ENCODE measurements at regions not wholly inside any gene's neighbourhood (a gene's known extent, or its start where the extent isn't known, plus 50 kb on each side); places are given as distances from the start of the nearest gene placed in this dataset.
"Not testable (repeated sequence)": the region's sequence is repeated elsewhere in the genome, so short reads cannot be mapped to it uniquely, and the experiment has no call there.

DNA sequence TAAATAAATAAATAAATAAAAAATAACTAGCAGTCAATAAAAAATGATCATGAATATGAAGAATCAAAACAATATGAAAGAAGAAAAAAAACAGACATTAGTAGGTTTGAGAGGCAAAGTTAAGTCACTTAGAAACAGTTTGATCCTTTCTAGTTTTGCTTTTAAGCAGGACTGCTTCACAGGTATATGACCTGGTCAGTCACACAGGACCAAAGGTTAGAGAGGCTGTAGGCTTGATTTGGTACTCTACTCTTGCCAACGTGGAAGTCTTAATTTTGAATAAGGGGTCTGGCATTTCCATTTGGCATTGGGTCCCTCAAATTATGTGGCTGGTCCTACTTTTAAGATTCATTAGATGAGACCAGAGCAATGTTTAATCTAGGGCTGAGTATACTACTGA lies 441.7 kb upstream of the NECTIN3 start:
- DNase-seq = no peak

- DNase-seq = no peak
Measured at GRCh38 chr3:110644203-110644602, 427.4 kb upstream of the NECTIN3 start.

DNA sequence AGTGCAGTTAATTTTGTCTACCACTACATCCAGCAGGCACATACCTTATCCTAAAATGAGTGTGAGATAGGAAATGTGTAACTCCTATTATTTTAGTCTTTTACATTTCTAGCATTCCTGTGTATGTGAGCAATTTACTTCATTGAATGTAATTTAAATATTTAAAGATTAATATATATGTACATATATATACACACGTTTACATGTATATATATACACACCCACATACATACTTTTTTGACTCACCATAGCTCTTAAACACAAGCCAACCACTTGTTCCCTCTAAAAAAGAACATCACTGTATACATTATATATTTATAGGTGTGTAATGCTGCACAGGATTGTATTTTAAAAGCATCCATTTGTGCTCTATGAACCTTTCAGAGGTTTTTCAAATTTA lies 425.6 kb upstream of the NECTIN3 start:
- DNase-seq = no peak

DNA sequence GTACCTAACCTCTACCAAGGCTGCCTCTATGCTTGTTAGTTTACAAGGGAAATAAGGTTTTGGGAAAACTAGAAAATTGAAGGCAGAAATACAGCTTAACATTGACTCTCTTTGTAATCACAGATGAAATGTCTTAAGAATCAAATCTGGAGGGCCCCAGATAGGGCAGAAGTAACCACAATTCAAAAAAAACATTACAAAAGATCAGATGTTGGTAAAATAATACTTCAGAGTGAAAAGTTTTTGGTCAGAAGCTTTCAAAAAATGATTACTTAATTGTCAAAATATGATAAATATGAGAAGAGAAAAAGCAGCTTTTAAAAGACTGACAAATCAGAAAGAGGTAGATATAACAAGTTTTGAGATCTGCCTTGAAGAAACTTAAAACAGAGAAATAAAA lies 425.1 kb upstream of the NECTIN3 start:
- DNase-seq = no peak

DNA sequence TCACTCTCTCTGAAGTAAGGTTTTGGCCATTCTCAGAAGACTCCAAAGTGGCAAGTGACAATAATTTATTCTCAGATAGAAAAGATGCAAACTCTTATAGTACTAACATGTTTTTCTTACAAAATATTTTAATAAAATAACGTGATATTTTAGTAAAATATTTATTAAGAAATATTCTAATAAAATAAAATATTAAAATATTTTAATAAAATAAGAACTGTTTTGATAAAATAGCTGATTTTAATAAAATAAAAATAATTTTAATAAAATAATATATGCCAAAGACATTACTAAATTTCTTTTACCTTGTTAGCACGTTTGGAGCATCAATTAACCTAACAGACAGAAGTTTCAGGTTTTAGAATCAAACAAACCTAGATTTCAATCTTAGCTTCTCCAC lies 424.0 kb upstream of the NECTIN3 start:
- DNase-seq = no peak

DNA sequence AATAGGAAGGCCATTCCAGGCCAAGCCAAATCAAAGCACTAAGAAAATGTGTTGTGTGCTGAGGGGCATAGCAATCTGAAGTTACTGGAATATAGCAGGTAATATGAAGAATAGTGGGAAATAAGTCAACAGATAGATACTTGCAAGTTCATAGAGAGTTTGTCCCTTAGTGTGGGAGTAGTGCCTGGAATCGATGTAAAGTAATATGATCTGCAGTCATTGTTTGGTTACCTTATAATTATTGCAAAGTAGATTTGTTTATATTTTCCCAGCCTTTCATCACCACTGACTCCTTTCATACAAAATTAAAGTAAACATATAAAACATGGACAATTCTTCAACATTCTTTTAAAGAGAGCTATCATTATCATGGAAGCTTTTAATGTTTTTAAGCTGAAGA lies 420.9 kb upstream of the NECTIN3 start:
- DNase-seq = no peak

- DNase-seq = no peak
Measured at GRCh38 chr3:110654843-110655502, 416.6 kb upstream of the NECTIN3 start.

DNA sequence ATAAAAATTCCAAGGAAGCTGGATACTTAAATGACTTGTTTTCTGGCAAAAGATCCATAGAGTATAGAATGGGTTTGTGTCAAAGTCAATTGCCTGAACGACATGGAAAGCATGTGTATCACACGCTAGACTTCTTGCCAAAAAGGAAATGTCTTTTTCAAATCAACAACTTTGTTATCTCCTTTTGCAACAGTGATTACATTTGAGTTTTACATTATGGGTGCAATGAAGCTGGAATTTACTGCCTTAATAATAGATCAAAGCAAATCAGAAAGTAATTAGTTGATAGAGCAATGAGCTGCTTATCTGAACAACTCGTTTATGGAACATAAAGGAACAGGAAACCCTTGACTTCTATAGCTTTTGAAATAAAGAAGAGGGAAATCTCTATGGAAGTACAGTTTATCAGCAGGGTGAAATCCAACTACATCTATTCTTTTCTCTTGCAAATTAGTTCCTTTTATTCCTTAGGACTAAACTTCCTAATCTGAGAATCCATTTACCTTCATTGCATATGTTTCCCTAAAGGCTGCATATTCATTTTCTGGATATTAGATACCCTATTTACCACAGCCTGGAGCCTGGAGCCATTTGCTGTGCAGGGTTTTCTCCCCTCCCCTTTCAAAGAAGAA lies 415.1 kb upstream of the NECTIN3 start:
- no peak for DNase-seq

- no peak for DNase-seq
Measured at GRCh38 chr3:110664148-110664547, 407.5 kb upstream of the NECTIN3 start.

DNA sequence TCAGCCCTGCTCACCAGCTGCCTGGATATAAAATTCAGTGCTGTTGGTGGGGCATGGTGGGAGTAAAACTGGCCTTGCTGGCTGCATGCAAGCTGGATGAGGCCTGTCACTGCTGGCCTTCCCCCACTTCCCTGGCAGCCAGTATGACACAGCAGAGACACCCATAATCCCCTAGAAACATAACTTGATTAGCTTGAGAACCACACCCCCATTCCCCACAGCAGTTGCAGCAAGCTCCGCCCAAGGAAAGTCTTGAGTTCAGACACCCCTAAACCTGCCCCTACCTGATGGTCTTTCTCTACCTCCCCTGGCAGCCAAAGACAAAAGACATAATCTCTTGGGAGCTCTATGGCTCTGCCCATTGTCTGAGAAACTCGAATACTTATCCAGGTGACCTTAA lies 405.1 kb upstream of the NECTIN3 start:
- DNase-seq = no peak

DNA sequence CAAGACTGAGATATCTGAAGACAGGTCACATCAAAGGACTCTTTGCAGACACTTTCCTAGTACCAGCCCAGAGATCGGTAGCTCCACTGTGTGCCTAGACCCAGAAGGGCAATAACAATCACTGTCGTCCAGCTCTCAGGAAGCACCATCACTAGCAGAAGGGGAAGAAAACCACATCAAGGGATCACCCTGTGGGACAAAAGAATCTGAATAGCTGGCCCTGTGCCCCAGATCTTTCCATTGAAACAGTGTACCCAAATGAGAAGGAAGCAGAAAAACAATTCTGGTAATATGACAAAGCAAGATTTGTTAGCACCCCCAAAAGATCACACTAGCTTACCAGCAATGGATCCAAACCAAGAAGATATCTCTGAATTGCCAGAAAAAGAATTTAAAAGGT lies 404.4 kb upstream of the NECTIN3 start:
- DNase-seq = no peak

GRCh38 chr3:110670407-110670806 lies 401.2 kb upstream of the NECTIN3 start:
- no peak for DNase-seq

GRCh38 chr3:110677506-110677905 lies 394.1 kb upstream of the NECTIN3 start:
- DNase-seq = no peak

- no peak for DNase-seq
Measured at GRCh38 chr3:110679285-110679684, 392.3 kb upstream of the NECTIN3 start.

DNA sequence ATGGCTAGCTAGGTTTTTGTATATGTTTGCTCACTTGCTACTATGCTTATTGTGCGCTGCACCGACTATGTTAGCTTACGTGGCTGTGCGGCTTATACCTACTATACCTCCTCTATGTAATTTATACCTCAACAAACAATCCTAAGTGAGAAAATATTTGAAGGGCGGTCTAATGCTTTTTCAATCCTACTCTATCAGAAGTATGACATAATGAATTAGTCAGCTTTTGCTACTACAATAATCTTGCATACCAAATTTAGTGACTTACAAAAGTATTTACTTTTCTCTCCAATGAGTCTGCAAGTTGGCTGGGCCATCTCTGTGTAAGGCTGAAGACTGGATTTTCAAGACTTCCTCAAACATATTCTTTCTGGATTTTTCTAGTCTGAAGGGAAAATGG lies 391.2 kb upstream of the NECTIN3 start:
- no peak for DNase-seq

DNA sequence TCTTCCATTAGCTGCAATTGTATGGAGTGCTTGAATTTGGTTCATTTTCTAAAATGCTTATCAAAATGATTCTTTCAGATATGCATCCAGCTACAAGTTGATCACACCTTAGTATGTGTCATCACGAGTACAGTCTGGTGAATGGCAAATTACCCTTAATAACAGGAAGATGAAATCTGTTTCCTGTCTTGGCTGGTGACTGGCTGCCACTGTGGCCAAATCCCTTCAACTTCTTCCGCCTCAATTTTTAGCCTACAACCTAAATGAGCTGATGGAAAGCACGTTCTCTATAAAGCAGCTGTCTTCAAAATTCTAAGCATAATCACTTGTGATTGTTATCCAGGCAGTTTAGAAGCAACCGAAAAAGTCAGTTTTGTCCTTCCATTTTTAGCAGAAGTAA lies 387.1 kb upstream of the NECTIN3 start:
- no peak for DNase-seq

GRCh38 chr3:110685630-110686029 lies 386.0 kb upstream of the NECTIN3 start:
- DNase-seq = no peak

GRCh38 chr3:110686701-110687100 lies 384.9 kb upstream of the NECTIN3 start:
- no peak for DNase-seq

DNA sequence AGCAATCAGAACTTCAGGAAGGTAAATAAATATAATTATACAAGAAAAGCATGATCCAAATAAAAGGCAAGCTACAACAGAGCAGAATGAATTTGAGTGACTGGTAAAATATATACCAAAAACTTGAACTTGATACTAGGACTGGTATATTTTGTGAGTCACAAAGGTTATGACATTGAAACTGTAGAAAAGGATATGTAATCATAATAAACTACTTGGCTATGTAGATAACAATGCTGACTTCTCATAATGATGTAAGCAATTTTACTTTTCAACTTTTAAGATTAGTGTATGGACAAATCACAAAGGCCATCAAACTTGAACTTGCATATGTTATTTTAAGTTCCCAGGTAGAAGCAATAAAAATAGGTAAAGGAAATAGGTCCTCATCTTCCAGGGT lies 384.5 kb upstream of the NECTIN3 start:
- no peak for DNase-seq

DNA sequence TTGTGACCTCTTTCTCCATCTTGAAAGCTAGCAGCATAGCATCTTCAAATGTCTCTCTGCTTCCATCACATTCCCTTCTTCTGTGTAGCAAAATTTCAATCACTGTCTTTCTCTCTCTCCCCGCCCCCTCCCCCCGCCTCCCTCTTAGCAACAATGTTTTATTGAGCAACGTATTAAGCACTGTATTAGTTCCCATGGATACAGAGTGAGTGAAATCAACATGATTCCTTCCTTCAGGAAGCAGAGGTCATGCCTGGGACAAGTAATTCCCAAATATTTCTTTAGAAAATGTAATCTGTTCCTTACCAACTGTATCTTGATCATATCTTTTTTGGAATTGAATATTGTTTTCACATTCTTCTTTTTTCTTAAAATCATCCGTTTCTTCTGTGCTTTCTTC lies 373.7 kb upstream of the NECTIN3 start:
- peak; percentile 18 for DNase-seq

DNA sequence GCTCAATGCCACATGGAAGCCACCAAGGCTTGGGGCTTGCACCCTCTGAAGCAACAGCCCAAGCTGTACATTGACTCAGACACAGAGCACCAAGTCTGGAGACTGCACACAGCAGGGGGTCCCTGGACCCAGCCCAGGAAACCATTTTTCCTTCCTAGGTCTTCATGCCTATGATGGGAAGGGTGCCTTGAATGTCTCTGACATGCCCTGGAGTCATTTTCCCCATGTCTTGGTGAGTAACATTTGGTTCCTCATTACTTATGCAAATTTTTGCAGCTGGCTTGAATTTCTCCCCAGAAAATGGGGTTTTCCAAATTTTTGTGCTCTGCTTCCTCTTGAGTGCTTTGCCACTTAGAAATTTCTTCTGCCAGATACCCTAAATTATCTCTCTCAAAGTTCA lies 367.3 kb upstream of the NECTIN3 start:
- not testable (repeated sequence) for DNase-seq

- DNase-seq = no peak
Measured at GRCh38 chr3:110708156-110708555, 363.5 kb upstream of the NECTIN3 start.

DNA sequence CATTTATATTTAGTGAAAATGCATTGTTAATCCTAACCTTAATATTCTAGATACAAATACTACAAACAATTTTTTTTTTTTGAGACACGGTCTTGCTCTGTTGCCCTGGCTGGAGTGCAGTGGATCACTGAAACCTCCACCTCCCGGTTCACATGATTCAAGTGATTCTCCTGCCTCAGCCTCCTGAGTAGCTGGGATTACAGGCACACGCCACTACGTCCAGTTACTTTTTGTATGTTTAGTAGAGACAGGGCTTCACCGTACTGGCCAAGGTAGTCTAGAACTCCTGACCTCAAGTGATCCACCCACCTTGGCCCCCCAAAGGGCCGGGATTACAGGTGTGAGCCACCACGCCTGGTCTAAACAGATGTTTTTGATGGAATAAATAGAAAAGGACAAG lies 361.5 kb upstream of the NECTIN3 start:
- DNase-seq = no peak

- no peak for DNase-seq
Measured at GRCh38 chr3:110710603-110711002, 361.0 kb upstream of the NECTIN3 start.

Measured in femur (tissue), 1 donor.